K562 (cell line): ENCODE measurements at regions not wholly inside any gene's neighbourhood (a gene's known extent, or its start where the extent isn't known, plus 50 kb on each side); places are given as distances from the start of the nearest gene placed in this dataset.

ENCODE experiments used
- ATAC-seq: fragments of 200-7000 bp; cut with Tn5 transposase; 3 replicates; pipeline ENCODE4 v1.9.1; 2020; ENCODE audit warnings: moderate library complexity
- BruUV-seq: library from RNA; stranded (reverse); fragments of 400-500 nt; replicated peaks from 2 replicates; lab custom pipeline; 2021; lab: Mats Ljungman, UMichigan
- CTCF ChIA-PET: fragments of 300-600 bp; formaldehyde crosslinking; extraction: SDS; loops from one replicate; lab custom pipeline; 2021; ENCODE audit warnings: low intra/inter-chr PET ratio; lab: Yijun Ruan, JAX
- POLR2A ChIA-PET: fragments of 300-600, 350-650 bp; sonication (Branson Sonifier 250); formaldehyde crosslinking; extraction: SDS; loops from one replicate; lab custom pipeline; 2021; ENCODE audit warnings: antibody characterized with exemption, inconsistent platforms; lab: Yijun Ruan, JAX
- DNase-seq, 4 experiments: peaks; one replicate each; pipeline versions ENCODE4 v3.0.0 to v3.0.0-alpha.2; 2011 to 2018; ENCODE audit warnings: low spot score in 3 of 4, mixed read lengths in 3 of 4; ENCODE audit errors: extremely low read depth in 1 of 4
- FAIRE-seq: peaks from 2 replicates; lab custom pipeline; 2011; peaks lifted over from hg19 to GRCh38; lab: Jason Lieb, UNC
- H2AFZ ChIP-seq: 2 replicates; pipeline ENCODE4 v1.6.0; 2011; ENCODE audit warnings: low read depth, low read length, control low read depth, inconsistent platforms
- H3K27ac ChIP-seq: fragments of 200-600 bp; 3 replicates; pipeline ENCODE4 v1.8.0; 2011; ENCODE audit warnings: low read depth, mild to moderate bottlenecking, control low read depth, inconsistent platforms, low read length, moderate library complexity, mixed read lengths; ENCODE audit errors: extremely low read depth
- H3K27me3 ChIP-seq, 2 experiments: fragments of 300-600 bp in 1 of 2; 2 replicates in 1 of 2; 3 replicates in 1 of 2; pipeline versions ENCODE4 v1.6.0 to v1.8.0; 2011; ENCODE audit warnings: inconsistent platforms in 2 of 2, low read length in 2 of 2, mild to moderate bottlenecking in 1 of 2, mixed read lengths in 1 of 2, moderate library complexity in 1 of 2; ENCODE audit not compliant: control insufficient read depth in 2 of 2, insufficient read depth in 2 of 2
- H3K36me3 ChIP-seq: fragments of 300-600 bp; 3 replicates; pipeline ENCODE4 v1.8.0; 2011; ENCODE audit warnings: mild to moderate bottlenecking, low read length, inconsistent platforms; ENCODE audit not compliant: control insufficient read depth, insufficient read depth
- H3K4me1 ChIP-seq, 2 experiments: fragments of 200-600 bp in 1 of 2; replicated peaks in 1 of 2; 2 replicates in 1 of 2; 3 replicates in 1 of 2; pipeline versions ENCODE4 v1.5.1 to v1.8.0; 2011; ENCODE audit warnings: inconsistent platforms in 2 of 2, low read length in 2 of 2, mild to moderate bottlenecking in 1 of 2, mixed read lengths in 1 of 2, moderate library complexity in 1 of 2; ENCODE audit not compliant: control insufficient read depth in 2 of 2, insufficient read depth in 2 of 2
- H3K4me2 ChIP-seq: 2 replicates; pipeline ENCODE4 v1.6.1; 2011; ENCODE audit warnings: low read length, control low read depth, inconsistent platforms, mixed read lengths; ENCODE audit not compliant: insufficient read depth
- H3K4me3 ChIP-seq: fragments of 200-600 bp; sonication (generic), shearing (Covaris generic); 2 replicates; pipeline ENCODE4 v1.5.1; 2016; ENCODE audit warnings: control low read depth, inconsistent platforms
- H3K79me2 ChIP-seq: fragments of 200-600 bp; 3 replicates; pipeline ENCODE4 v1.8.0; 2011; ENCODE audit warnings: low read length, inconsistent platforms; ENCODE audit not compliant: control insufficient read depth, insufficient read depth
- H3K9ac ChIP-seq, 2 experiments: 2 replicates each; pipeline versions ENCODE4 v1.6.0 to v1.6.1; 2011; ENCODE audit warnings: low read depth in 2 of 2, low read length in 2 of 2, control low read depth in 1 of 2, inconsistent platforms in 1 of 2, mild to moderate bottlenecking in 1 of 2, mixed read lengths in 1 of 2; ENCODE audit not compliant: insufficient read depth in 1 of 2
- H3K9me1 ChIP-seq: one replicate; pipeline ENCODE4 v1.6.0; 2011; ENCODE audit warnings: inconsistent platforms, mild to moderate bottlenecking, low read length, moderate library complexity; ENCODE audit not compliant: control insufficient read depth, insufficient read depth
- H3K9me3 ChIP-seq: replicated peaks from 2 replicates; pipeline ENCODE4 v1.5.1; 2011; ENCODE audit warnings: low read depth, low read length, inconsistent platforms; ENCODE audit not compliant: control insufficient read depth, insufficient read depth
- H4K20me1 ChIP-seq: replicated peaks from 2 replicates; pipeline ENCODE4 v1.6.1; 2011; ENCODE audit warnings: low read length, inconsistent platforms, mixed read lengths; ENCODE audit not compliant: control insufficient read depth, insufficient read depth
- ATF6 ChIP-seq: sonication (generic); formaldehyde crosslinking; IDR thresholded peaks from 2 replicates; pipeline ENCODE4 v1.4.0; 2020; ENCODE audit warnings: mild to moderate bottlenecking, missing genetic modification reagents
- CBX5 ChIP-seq: IDR thresholded peaks from 2 replicates; pipeline ENCODE4 v1.6.1; 2014; ENCODE audit warnings: low read depth, borderline replicate concordance
- FOXK1 ChIP-seq: sonication (generic); formaldehyde crosslinking; IDR thresholded peaks from 2 replicates; pipeline ENCODE4 v1.8.0; 2022; ENCODE audit warnings: missing genetic modification reagents, mild to moderate bottlenecking, borderline replicate concordance
- ID3 ChIP-seq, 2 experiments: fragments of 250-450 bp in 1 of 2; fragments of 450-650 bp in 1 of 2; sonication (Bioruptor Pico) in 1 of 2; IDR thresholded peaks; 2 replicates each; pipeline versions ENCODE4 v1.6.1 to v1.8.0; 2016 to 2021; ENCODE audit warnings: mild to moderate bottlenecking in 2 of 2, moderate library complexity in 2 of 2, missing compliant biosample characterization in 1 of 2, missing genetic modification characterization in 1 of 2
- NEUROD1 ChIP-seq: fragments of 150-350 bp; IDR thresholded peaks from 2 replicates; pipeline ENCODE4 v1.6.1; 2014; ENCODE audit warnings: borderline replicate concordance, low read length, low read depth; ENCODE audit not compliant: partially characterized antibody
- RB1 ChIP-seq: fragments of 450-650 bp; IDR thresholded peaks from 2 replicates; pipeline ENCODE4 v1.6.1; 2017; ENCODE audit warnings: low read depth, mild to moderate bottlenecking
- ZNF133 ChIP-seq: fragments of 250-450 bp; sonication (Bioruptor Pico); IDR thresholded peaks from 2 replicates; pipeline ENCODE4 v1.4.0; 2020; ENCODE audit warnings: mild to moderate bottlenecking
- in situ Hi-C: fragments of 300-500 bp; cut with MboI; formaldehyde crosslinking; loops from 4 replicates; pipeline ENCODE4 v1.15.0; 2018; ENCODE audit warnings: inconsistent platforms, mixed read lengths
- intact Hi-C: fragments of 100-400 bp; cut with micrococcal nuclease; formaldehyde crosslinking; loops from 2 replicates; pipeline ENCODE4 v1.14.2; 2022

DNA sequence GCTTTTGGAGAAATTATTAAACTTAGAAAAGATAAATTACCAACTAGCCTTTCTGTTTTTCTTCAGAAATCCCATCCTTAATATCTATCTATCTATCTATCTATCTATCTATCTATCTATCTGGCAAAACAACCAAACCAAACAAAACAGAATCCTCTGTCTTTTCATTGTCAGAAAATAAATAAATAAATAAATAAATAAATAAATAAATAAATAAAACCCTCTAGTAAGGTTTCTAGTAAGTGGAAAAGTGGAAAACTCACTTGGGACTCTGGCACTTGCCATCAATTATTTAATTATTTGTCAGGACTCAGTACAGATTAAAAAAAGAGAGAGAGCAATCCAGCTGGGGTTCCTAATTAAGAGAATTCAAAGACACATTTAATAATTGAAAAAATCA lies 556.2 kb upstream of the CHORDC1 start:
- H3K4me3 ChIP-seq = no peak overlapping the region
- intact Hi-C loops = no loop called here
- no peak overlapping the region for H3K9ac ChIP-seq
- ChIA-PET POLR2A (no interaction called here), CTCF (no interaction called here)
- H3K4me2 ChIP-seq = no peak overlapping the region
- FAIRE-seq = no peak
- ATAC-seq = no peak
- in situ Hi-C loops = no loop called here
- H3K79me2 ChIP-seq = no peaks in the 10 kb centered on the region
- H3K27me3 ChIP-seq = no peaks in the 10 kb centered on the region
- no peak overlapping the region for H3K27ac ChIP-seq
- H3K36me3 ChIP-seq = no peaks in the 10 kb centered on the region
- no TSS peak for BruUV-seq
- H2AFZ ChIP-seq = no peak overlapping the region
- DNase-seq = no peak
- H3K4me1 ChIP-seq = no peaks in the 10 kb centered on the region
- no peaks in the 10 kb centered on the region for H3K9me1 ChIP-seq
- no peaks in the 10 kb centered on the region for H4K20me1 ChIP-seq
- no peaks in the 10 kb centered on the region for H3K9me3 ChIP-seq
- TF ChIP-seq FOXK1 (CRISPR knock-in tag) (no peak), ID3 (CRISPR knock-in tag; IDR thresholded peaks at IDR 0.05) (no peak), ID3 (tag; IDR thresholded peaks at IDR 0.05) (no peak), RB1 (no peak), ZNF133 (CRISPR knock-in tag) (no peak), NEUROD1 (no peak), CBX5 (no peak), ATF6 (CRISPR knock-in tag) (no peak)
- TF ChIP-seq, all 486 proteins: peak for 0
